HG03571 (cell line): ENCODE measurements at regions not wholly inside any gene's neighbourhood (a gene's known extent, or its start where the extent isn't known, plus 50 kb on each side); places are given as distances from the start of the nearest gene placed in this dataset.
"Not testable (repeated sequence)": the region's sequence is repeated elsewhere in the genome, so short reads cannot be mapped to it uniquely, and the experiment has no call there.

ENCODE experiments used
- ATAC-seq: cut with Tn5 transposase; IDR thresholded peaks from one replicate; pipeline ENCODE4 v1.9.1; 2021; ENCODE audit not compliant: unreplicated experiment

- ATAC-seq, result no peak
Observed at GRCh38 chr3:94794563-94794962, 731.7 kb downstream of the NSUN3 start.

- ATAC-seq, result no peak
Observed at GRCh38 chr3:94799420-94800060, 736.7 kb downstream of the NSUN3 start.

- no peak for ATAC-seq
Observed at GRCh38 chr3:94811836-94812235, 749.0 kb downstream of the NSUN3 start.

- ATAC-seq, result no peak
Observed at GRCh38 chr3:94821241-94821640, 758.4 kb downstream of the NSUN3 start.

GRCh38 chr3:94822298-94822697 is 759.4 kb downstream of the NSUN3 start:
- ATAC-seq, result no peak

GRCh38 chr3:94846251-94846650 is 783.4 kb downstream of the NSUN3 start:
- ATAC-seq, result not testable (repeated sequence)

GRCh38 chr3:94862703-94863102 is 799.8 kb downstream of the NSUN3 start:
- no peak for ATAC-seq

- no peak for ATAC-seq
Observed at GRCh38 chr3:94869059-94869547, 806.2 kb downstream of the NSUN3 start.

GRCh38 chr3:94873751-94874150 is 810.9 kb downstream of the NSUN3 start:
- ATAC-seq, result no peak

- ATAC-seq, result no peak
Observed at GRCh38 chr3:94875149-94875548, 812.3 kb downstream of the NSUN3 start.

GRCh38 chr3:94887065-94887464 is 824.2 kb downstream of the NSUN3 start:
- no peak for ATAC-seq

- no peak for ATAC-seq
Observed at GRCh38 chr3:94896994-94897393, 834.1 kb downstream of the NSUN3 start.

GRCh38 chr3:94904156-94904674 is 841.4 kb downstream of the NSUN3 start:
- no peak for ATAC-seq

GRCh38 chr3:94909726-94910125 is 846.9 kb downstream of the NSUN3 start:
- no peak for ATAC-seq

- no peak for ATAC-seq
Observed at GRCh38 chr3:94912656-94913055, 849.8 kb downstream of the NSUN3 start.

- ATAC-seq, result no peak
Observed at GRCh38 chr3:94927175-94927574, 864.3 kb downstream of the NSUN3 start.

- ATAC-seq, result no peak
Observed at GRCh38 chr3:94928921-94929320, 866.1 kb downstream of the NSUN3 start.

- no peak for ATAC-seq
Observed at GRCh38 chr3:94935738-94936580, 873.1 kb downstream of the NSUN3 start.

GRCh38 chr3:94937980-94938379 is 875.1 kb downstream of the NSUN3 start:
- ATAC-seq, result no peak

GRCh38 chr3:94946683-94947082 is 883.8 kb downstream of the NSUN3 start:
- ATAC-seq, result no peak

- no peak for ATAC-seq
Observed at GRCh38 chr3:94961423-94962100, 898.7 kb downstream of the NSUN3 start.
